Gastrocnemius medialis (tissue), 4 donors: ENCODE measurements at regions not wholly inside any gene's neighbourhood (a gene's known extent, or its start where the extent isn't known, plus 50 kb on each side); places are given as distances from the start of the nearest gene placed in this dataset.

Experiments
- ATAC-seq, 2 donors: fragments of 150-250 bp; one replicate each; pipeline ENCODE4 v1.9.1; 2016
- DNase-seq, 2 donors: peaks; one replicate each; pipeline ENCODE4 v3.0.0-alpha.2; 2019
- H3K27ac ChIP-seq, 4 donors: fragments of 200-600 bp; sonication (generic); 1 replicate in 1 of 4; 2 replicates in 3 of 4; pipeline ENCODE4 v1.5.1; 2016 to 2018; ENCODE audit warnings: mild to moderate bottlenecking in 2 of 4, moderate library complexity in 1 of 4
- H3K27me3 ChIP-seq, 3 donors: fragments of 200-600 bp; sonication (generic) in 2 of 3; 1 replicate in 1 of 3; 2 replicates in 2 of 3; pipeline versions ENCODE4 v1.5.1 to v1.6.0; 2016 to 2019; ENCODE audit warnings: mild to moderate bottlenecking in 1 of 3, moderate library complexity in 1 of 3
- H3K36me3 ChIP-seq, 2 donors: fragments of 200-600 bp; sonication (generic) in 1 of 2; one replicate each; pipeline ENCODE4 v1.5.1; 2017 to 2018
- H3K4me1 ChIP-seq, 2 donors: fragments of 200-600 bp; sonication (generic) in 1 of 2; one replicate each; pipeline ENCODE4 v1.5.1; 2016 to 2017; ENCODE audit warnings: mild to moderate bottlenecking in 2 of 2
- H3K4me3 ChIP-seq, 4 donors: fragments of 200-600 bp; sonication (generic) in 3 of 4; 1 replicate in 1 of 4; 2 replicates in 3 of 4; pipeline ENCODE4 v1.5.1; 2016 to 2019; ENCODE audit warnings: mild to moderate bottlenecking in 2 of 4
- H3K9me3 ChIP-seq, 3 donors: fragments of 200-600 bp; sonication (generic) in 2 of 3; 1 replicate in 1 of 3; 2 replicates in 2 of 3; pipeline ENCODE4 v1.5.1; 2016 to 2019
- POLR2A ChIP-seq, 2 donors: fragments of 450-650 bp; IDR thresholded peaks; one replicate each; pipeline ENCODE4 v1.6.1; 2017; ENCODE audit warnings: antibody characterized with exemption in 2 of 2, mild to moderate bottlenecking in 2 of 2, moderate library complexity in 2 of 2
- in situ Hi-C, 4 donors: fragments of 200-750 bp; cut with MboI; loops; one replicate each; pipeline versions ENCODE4 v1.15.0 to v1.8.0; 2017; ENCODE audit warnings: low sequenced_read_pairs in 4 of 4
- intact Hi-C: fragments of 100-400 bp; cut with DNase I; formaldehyde crosslinking; loops from one replicate; pipeline ENCODE4 v1.15.1; 2023; ENCODE audit warnings: low total_unique reads
- TF ChIP-seq, protein P1 (sequence below), 5 experiments: fragments of 450-650 bp in 3 of 5; fragments of 200-600 bp in 2 of 5; sonication (generic) in 2 of 5; IDR thresholded peaks in 4 of 5; conservative IDR thresholded peaks in 1 of 5; 1 replicate in 4 of 5; 2 replicates in 1 of 5; pipeline ENCODE4 v1.5.1; 2016 to 2019; ENCODE audit warnings: antibody characterized with exemption in 5 of 5, mild to moderate bottlenecking in 3 of 5, moderate library complexity in 3 of 5

DNA sequence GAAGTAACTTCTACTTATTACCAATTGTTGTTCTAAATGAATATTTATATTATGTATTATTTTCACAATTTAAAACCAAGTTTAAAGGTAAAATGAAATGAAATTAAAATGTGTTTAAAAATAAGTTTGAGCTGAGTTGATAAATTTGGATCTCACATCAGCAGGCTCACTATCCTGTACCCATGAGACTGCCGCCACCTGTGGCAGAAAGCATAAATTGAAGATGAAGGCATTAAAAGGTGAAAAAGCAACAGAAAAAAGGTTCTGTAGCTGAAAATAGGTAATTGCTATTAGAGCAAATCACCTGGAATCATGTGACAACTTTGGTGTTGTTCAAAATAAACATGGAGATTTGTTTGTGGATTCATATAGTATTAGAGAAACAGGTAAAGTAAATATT lies 133.0 kb upstream of the CADM2 start:
- intact Hi-C loops (no loop called here), in situ Hi-C loops (no loop called here)
- TF ChIP-seq POLR2A (IDR thresholded peaks at IDR 0.05) = no peak
- TF ChIP-seq, protein P1, sequence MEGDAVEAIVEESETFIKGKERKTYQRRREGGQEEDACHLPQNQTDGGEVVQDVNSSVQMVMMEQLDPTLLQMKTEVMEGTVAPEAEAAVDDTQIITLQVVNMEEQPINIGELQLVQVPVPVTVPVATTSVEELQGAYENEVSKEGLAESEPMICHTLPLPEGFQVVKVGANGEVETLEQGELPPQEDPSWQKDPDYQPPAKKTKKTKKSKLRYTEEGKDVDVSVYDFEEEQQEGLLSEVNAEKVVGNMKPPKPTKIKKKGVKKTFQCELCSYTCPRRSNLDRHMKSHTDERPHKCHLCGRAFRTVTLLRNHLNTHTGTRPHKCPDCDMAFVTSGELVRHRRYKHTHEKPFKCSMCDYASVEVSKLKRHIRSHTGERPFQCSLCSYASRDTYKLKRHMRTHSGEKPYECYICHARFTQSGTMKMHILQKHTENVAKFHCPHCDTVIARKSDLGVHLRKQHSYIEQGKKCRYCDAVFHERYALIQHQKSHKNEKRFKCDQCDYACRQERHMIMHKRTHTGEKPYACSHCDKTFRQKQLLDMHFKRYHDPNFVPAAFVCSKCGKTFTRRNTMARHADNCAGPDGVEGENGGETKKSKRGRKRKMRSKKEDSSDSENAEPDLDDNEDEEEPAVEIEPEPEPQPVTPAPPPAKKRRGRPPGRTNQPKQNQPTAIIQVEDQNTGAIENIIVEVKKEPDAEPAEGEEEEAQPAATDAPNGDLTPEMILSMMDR (IDR thresholded peaks at IDR 0.05 in 4 of 5, conservative IDR thresholded peaks at IDR 0.05 in 1 of 5) = no peak
- H3K4me1 ChIP-seq = no peaks in the 10 kb centered on the region
- no peak overlapping the region for H3K4me3 ChIP-seq
- no peak for ATAC-seq
- no peak for DNase-seq
- H3K9me3 ChIP-seq = no peaks in the 10 kb centered on the region
- H3K27ac ChIP-seq = no peak overlapping the region
- no peaks in the 10 kb centered on the region for H3K27me3 ChIP-seq
- H3K36me3 ChIP-seq = no peaks in the 10 kb centered on the region

DNA sequence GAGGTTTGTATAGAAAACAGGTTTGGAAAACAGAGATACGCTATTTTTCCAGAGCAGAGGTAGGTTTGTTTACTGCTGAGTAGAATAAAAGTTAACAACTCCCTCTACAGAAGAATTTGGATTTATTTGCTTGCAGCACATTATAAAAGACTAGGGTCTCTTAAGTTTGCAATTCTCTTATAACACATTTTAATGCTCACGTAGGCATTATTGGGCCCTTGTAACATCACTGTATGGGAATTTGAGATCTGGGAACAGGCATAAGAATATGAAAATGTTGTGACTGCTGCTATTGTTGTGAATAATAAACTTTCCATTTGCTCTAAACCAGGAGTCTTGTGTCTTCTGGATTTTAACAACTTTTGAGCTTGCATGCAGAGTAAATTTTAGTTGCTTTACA lies 128.3 kb upstream of the CADM2 start:
- ATAC-seq = no peak
- Histone ChIP-seq H3K9me3 (no peaks in the 10 kb centered on the region), H3K27ac (no peak overlapping the region), H3K4me3 (no peak overlapping the region), H3K27me3 (no peaks in the 10 kb centered on the region), H3K4me1 (no peaks in the 10 kb centered on the region), H3K36me3 (no peaks in the 10 kb centered on the region)
- DNase-seq = no peak
- in situ Hi-C loops (no loop called here), intact Hi-C loops (no loop called here)
- TF ChIP-seq, protein P1 (IDR thresholded peaks at IDR 0.05 in 4 of 5, conservative IDR thresholded peaks at IDR 0.05 in 1 of 5) = no peak
- no peak for TF ChIP-seq POLR2A (IDR thresholded peaks at IDR 0.05)

DNA sequence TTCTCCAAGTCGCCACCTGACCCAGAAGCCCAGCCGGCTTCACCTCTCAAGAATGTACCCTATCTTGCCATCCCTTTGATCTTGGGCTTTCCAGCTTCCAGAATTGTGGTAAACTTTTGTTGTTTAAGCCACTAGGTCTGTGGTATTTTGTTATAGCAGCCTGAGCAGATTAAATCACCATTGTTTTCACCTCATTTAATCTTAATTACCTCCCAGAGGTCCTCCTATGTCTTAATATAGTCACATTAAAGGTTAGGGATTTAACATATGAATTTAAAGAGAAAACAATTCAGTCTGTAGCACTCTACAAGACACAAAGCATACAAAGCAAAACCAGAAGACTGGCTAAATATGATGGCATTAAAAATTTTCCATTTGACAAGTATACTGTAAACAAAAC lies 123.4 kb upstream of the CADM2 start:
- Histone ChIP-seq H3K27me3 (no peaks in the 10 kb centered on the region), H3K36me3 (no peaks in the 10 kb centered on the region), H3K27ac (no peak overlapping the region), H3K4me3 (no peak overlapping the region), H3K4me1 (no peaks in the 10 kb centered on the region), H3K9me3 (no peaks in the 10 kb centered on the region)
- in situ Hi-C loops = no loop called here
- TF ChIP-seq POLR2A (IDR thresholded peaks at IDR 0.05) = no peak
- TF ChIP-seq, protein P1 (IDR thresholded peaks at IDR 0.05 in 4 of 5, conservative IDR thresholded peaks at IDR 0.05 in 1 of 5) = no peak
- intact Hi-C loops = no loop called here
- no peak for DNase-seq
- no peak for ATAC-seq

DNA sequence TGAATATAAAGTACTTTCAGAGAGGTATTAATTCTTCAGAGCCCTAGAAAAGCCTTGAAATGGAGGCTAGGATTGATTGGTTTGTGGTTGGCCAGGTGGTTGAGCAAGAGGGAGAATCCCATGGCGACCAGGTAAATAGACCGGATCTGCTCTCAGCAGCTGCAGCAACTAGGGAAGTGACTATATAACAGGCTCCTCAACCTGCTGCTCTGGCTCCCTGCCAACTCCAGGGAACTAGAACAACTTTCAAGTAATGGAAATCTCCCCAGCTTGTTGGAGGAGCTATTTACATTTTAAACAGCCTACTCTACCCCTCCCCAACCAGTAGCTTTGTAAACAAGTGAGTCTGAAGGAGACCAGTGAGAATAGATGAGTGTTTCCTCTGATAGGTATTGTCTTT lies 121.8 kb upstream of the CADM2 start:
- Histone ChIP-seq H3K27ac (no peak overlapping the region), H3K27me3 (no peaks in the 10 kb centered on the region), H3K9me3 (no peaks in the 10 kb centered on the region), H3K36me3 (no peaks in the 10 kb centered on the region), H3K4me1 (no peaks in the 10 kb centered on the region), H3K4me3 (no peak overlapping the region)
- intact Hi-C loops = no loop called here
- DNase-seq (no peak), ATAC-seq (no peak)
- TF ChIP-seq, protein P1 (IDR thresholded peaks at IDR 0.05 in 4 of 5, conservative IDR thresholded peaks at IDR 0.05 in 1 of 5) = no peak
- TF ChIP-seq POLR2A (IDR thresholded peaks at IDR 0.05) = no peak
- in situ Hi-C loops = no loop called here

DNA sequence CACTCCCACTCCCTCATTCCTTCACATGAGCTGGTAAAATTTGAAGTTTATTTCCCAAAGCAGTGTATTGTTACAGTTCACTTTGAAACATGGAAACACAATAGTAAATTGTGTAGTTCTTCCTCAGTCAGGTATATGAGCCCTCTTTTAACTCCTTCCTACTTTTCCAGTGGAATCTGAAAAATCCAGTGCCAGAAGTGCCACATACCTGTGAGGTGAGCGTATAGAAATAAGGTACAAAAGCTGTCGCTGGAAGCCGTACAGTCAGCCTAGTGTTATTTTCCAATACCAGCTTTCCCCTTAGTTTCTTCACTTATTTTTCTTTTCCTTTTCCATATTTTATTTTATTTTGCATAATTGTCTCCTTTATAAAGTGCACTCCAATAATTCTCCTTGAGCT lies 81.7 kb upstream of the CADM2 start:
- no peaks in the 10 kb centered on the region for H3K9me3 ChIP-seq
- no peaks in the 10 kb centered on the region for H3K36me3 ChIP-seq
- no peaks in the 10 kb centered on the region for H3K4me1 ChIP-seq
- intact Hi-C loops = no loop called here
- ATAC-seq = no peak
- no peak overlapping the region for H3K27ac ChIP-seq
- in situ Hi-C loops = no loop called here
- no peak overlapping the region for H3K4me3 ChIP-seq
- H3K27me3 ChIP-seq = no peaks in the 10 kb centered on the region
- TF ChIP-seq, protein P1 (IDR thresholded peaks at IDR 0.05 in 4 of 5, conservative IDR thresholded peaks at IDR 0.05 in 1 of 5) = no peak
- no peak for TF ChIP-seq POLR2A (IDR thresholded peaks at IDR 0.05)
- no peak for DNase-seq
